ENCODE measurements at regions not wholly inside any gene's neighbourhood (a gene's known extent, or its start where the extent isn't known, plus 50 kb on each side); places are given as distances from the start of the nearest gene placed in this dataset.
"Not testable (repeated sequence)": the region's sequence is repeated elsewhere in the genome, so short reads cannot be mapped to it uniquely, and the experiment has no call there.

DNA sequence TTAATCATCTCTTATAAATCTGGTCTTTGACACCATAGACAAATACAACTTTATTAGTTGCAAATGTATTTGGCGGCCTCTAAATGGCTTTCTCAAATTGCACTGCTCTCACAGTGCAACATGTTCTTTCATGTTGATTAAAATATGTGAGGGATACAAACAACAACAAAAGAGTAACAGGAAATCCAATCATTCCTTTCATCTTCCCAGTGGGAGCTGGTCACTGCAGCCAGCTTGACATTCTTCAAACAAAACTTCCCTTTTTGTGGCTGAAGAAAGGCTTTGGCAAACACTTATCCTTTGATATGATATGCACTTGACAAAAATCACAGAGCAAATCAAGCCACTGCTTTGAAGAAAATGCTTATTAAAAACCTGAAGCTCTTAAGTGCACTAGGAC lies 973.6 kb downstream of the EPHA3 start:
- H3K27ac ChIP-seq, result no peak overlapping the region
- no peaks in the 10 kb centered on the region for H3K36me3 ChIP-seq
- intact Hi-C loops (cut with DNase I), result no loop called here
- no peak for ATAC-seq
- peaks cover 0 to 5% (median 0%) of the 10 kb centered on the region in 12 donors for H3K9me3 ChIP-seq
- no peak for DNase-seq
- TF ChIP-seq, protein P1, sequence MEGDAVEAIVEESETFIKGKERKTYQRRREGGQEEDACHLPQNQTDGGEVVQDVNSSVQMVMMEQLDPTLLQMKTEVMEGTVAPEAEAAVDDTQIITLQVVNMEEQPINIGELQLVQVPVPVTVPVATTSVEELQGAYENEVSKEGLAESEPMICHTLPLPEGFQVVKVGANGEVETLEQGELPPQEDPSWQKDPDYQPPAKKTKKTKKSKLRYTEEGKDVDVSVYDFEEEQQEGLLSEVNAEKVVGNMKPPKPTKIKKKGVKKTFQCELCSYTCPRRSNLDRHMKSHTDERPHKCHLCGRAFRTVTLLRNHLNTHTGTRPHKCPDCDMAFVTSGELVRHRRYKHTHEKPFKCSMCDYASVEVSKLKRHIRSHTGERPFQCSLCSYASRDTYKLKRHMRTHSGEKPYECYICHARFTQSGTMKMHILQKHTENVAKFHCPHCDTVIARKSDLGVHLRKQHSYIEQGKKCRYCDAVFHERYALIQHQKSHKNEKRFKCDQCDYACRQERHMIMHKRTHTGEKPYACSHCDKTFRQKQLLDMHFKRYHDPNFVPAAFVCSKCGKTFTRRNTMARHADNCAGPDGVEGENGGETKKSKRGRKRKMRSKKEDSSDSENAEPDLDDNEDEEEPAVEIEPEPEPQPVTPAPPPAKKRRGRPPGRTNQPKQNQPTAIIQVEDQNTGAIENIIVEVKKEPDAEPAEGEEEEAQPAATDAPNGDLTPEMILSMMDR (IDR thresholded peaks at IDR 0.05), result no peak
- no peak for TF ChIP-seq POLR2A (IDR thresholded peaks at IDR 0.05)
- no peaks in the 10 kb centered on the region for H3K27me3 ChIP-seq
- H3K4me1 ChIP-seq, result no peaks in the 10 kb centered on the region
- H3K4me3 ChIP-seq, result no peak overlapping the region
- 70 to 88% (median 78%) methylated on average over 1 of the region's 1 CpG for WGBS, 4 donors

DNA sequence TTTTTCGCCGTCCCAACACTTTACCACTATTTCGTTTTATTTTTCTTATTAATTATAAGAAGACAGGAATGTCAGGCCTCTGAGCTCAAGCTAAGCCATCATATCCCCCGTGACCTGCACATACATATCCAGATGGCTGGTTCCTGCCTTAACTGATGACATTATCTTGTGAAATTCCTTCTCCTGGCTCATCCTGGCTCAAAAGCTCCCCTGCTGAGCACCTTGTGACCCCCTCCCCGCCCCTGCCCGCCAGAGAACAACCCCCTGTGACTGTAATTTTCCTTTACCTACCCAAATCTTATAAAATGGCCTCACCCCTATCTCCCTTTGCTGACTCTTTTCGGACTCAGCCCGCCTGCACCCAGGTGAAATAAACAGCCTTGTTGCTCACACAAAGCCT lies 978.9 kb downstream of the EPHA3 start:
- ATAC-seq; H3K4me1 ChIP-seq; DNase-seq; H3K9me3 ChIP-seq; H3K27ac ChIP-seq; H3K36me3 ChIP-seq; intact Hi-C loops (cut with DNase I); H3K27me3 ChIP-seq; H3K4me3 ChIP-seq: not testable (repeated sequence)
- WGBS, 4 donors, result 74 to 85% (median 81%) methylated on average over 8 of the region's 8 CpGs

DNA sequence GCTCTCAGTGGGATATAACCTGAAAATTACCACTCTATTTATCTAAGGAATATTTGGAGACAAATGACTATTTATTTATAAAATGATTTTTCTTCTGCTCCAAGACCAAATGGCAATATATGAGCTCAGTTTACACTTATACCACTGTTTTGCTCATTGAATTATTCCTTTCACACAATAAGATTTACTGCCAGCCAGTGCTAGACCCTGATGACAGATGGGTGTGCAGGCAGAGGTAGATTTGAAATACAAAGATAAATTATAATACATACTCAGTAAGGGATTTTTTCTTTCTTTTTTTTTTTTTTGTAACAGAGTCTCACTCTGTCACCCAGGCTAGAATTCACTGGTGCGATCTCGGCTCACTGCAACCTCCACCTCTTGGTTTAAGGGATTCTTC lies 980.3 kb downstream of the EPHA3 start:
- peaks cover 0 to 5% (median 0%) of the 10 kb centered on the region in 12 donors for H3K4me1 ChIP-seq
- 94 to 97% (median 96%) methylated on average over 2 of the region's 2 CpGs for WGBS, 4 donors
- TF ChIP-seq POLR2A (IDR thresholded peaks at IDR 0.05), result no peak
- TF ChIP-seq, protein P1 (IDR thresholded peaks at IDR 0.05), result no peak
- intact Hi-C loops (cut with DNase I), result no loop called here
- H3K9me3 ChIP-seq, result no peaks in the 10 kb centered on the region
- DNase-seq (no peak), ATAC-seq (no peak)
- no peaks in the 10 kb centered on the region for H3K27me3 ChIP-seq
- no peak overlapping the region for H3K27ac ChIP-seq
- no peak overlapping the region for H3K4me3 ChIP-seq
- H3K36me3 ChIP-seq, result no peaks in the 10 kb centered on the region

DNA sequence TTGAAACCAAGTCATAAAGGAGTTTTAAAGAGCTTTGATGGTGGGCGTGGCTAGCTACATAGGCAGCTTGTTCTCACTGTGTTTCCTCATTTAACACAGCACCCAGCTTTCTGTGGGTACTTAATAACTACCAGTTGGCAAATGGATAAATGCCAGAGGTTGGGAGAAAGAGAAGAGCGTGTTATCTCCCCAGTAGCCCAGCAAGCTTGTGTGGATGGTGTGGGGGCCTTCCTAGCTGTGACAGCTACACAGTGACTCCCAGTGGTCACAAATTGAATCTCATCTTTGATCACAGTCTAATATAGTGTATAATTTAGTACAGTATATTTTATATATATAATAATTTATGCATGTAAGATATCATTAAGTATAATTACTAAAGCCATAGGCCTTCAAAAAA lies 984.1 kb downstream of the EPHA3 start:
- H3K9me3 ChIP-seq, result no peaks in the 10 kb centered on the region
- TF ChIP-seq, protein P1 (IDR thresholded peaks at IDR 0.05), result peak; percentile 27 to 69 (median 46)
- TF ChIP-seq POLR2A (IDR thresholded peaks at IDR 0.05), result no peak
- ATAC-seq, result peak; percentile 58 to 76 (median 72)
- no peaks in the 10 kb centered on the region for H3K36me3 ChIP-seq
- 15 to 17% (median 15%) methylated on average over 2 of the region's 2 CpGs for WGBS, 4 donors
- no peaks in the 10 kb centered on the region for H3K27me3 ChIP-seq
- peaks cover 0 to 5% (median 0%) of the 10 kb centered on the region in 12 donors for H3K4me1 ChIP-seq
- intact Hi-C loops (cut with DNase I), result loop anchor here in 8 of 10 donors (5.0 to 10.0 kb wide), 5 partner anchors 237 to 1889 kb away; no protein-coding TSS in a partner anchor
- H3K4me3 ChIP-seq, result peak overlapping the region in 1 of 12 donors; percentile 22
- peak in 3 of 5 donors; percentile 19 to 26 (median 21) for DNase-seq
- no peak overlapping the region for H3K27ac ChIP-seq

DNA sequence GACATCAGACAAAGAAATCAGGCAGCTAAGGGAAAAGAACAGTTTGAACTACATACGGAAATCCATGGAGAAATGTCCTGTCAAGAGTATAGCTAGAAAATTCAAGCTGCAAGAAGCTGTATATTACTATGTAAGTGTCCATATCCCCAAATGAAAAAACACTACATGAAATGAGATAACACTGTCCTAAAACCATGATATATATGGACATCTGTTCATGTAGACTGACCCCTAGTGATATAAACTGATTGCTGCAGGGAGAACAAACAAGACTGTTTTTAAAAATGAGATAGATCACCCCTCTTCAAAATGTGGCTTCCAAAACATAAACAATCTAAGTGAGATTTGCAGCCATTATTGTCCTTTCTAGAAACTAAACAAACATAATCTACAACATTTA lies 985.6 kb downstream of the EPHA3 start:
- 71 to 76% (median 73%) methylated on average over 1 of the region's 1 CpG for WGBS, 4 donors
- ATAC-seq, result no peak
- TF ChIP-seq, protein P1 (IDR thresholded peaks at IDR 0.05), result peak in 10 of 12 donors; percentile 12 to 61 (median 38)
- TF ChIP-seq POLR2A (IDR thresholded peaks at IDR 0.05), result no peak
- Histone ChIP-seq H3K36me3 (no peaks in the 10 kb centered on the region), H3K27me3 (no peaks in the 10 kb centered on the region), H3K9me3 (no peaks in the 10 kb centered on the region), H3K4me1 (peaks cover 0 to 5% (median 0%) of the 10 kb centered on the region in 12 donors), H3K4me3 (no peak overlapping the region), H3K27ac (no peak overlapping the region)
- intact Hi-C loops (cut with DNase I), result loop anchor here in 8 of 10 donors (5.0 to 10.0 kb wide), 5 partner anchors 238 to 1891 kb away; no protein-coding TSS in a partner anchor
- DNase-seq, result no peak
